OCI-LY3 (cell line): ENCODE measurements at regions not wholly inside any gene's neighbourhood (a gene's known extent, or its start where the extent isn't known, plus 50 kb on each side); places are given as distances from the start of the nearest gene placed in this dataset.

Source experiments
- H2AFZ ChIP-seq: fragments of 200-600, 300-600 bp; shearing (Covaris generic); 2 replicates; pipeline ENCODE4 v1.6.0; 2014; ENCODE audit warnings: antibody characterized with exemption, low read depth, low read length
- H3K27ac ChIP-seq: fragments of 200-600, 300-600 bp; sonication (generic); 2 replicates; pipeline ENCODE4 v1.5.1; 2014; ENCODE audit warnings: mild to moderate bottlenecking, low read length, moderate library complexity, mixed read lengths
- H3K27me3 ChIP-seq: fragments of 200-600, 300-600 bp; sonication (generic); 2 replicates; pipeline ENCODE4 v1.6.1; 2014; ENCODE audit warnings: low read depth, low read length, mixed read lengths
- H3K36me3 ChIP-seq: fragments of 200-600, 300-600 bp; sonication (generic); replicated peaks from 2 replicates; pipeline ENCODE3; 2014; ENCODE audit warnings: low read depth, low read length, mixed read lengths
- H3K4me1 ChIP-seq: fragments of 300-600, 200-600 bp; sonication (generic); 2 replicates; pipeline ENCODE4 v1.6.1; 2014; ENCODE audit warnings: low read length, mixed read lengths
- H3K4me2 ChIP-seq: fragments of 200-600, 300-600 bp; sonication (generic); 2 replicates; pipeline ENCODE4 v1.6.1; 2014; ENCODE audit warnings: low read length, mixed read lengths
- H3K4me3 ChIP-seq: fragments of 300-600, 200-600 bp; sonication (generic); 2 replicates; pipeline ENCODE4 v1.5.1; 2014; ENCODE audit warnings: antibody characterized with exemption, mild to moderate bottlenecking, low read length, moderate library complexity
- H3K79me2 ChIP-seq: fragments of 300-600, 200-600 bp; shearing (Covaris generic); 2 replicates; pipeline ENCODE4 v1.6.1; 2014; ENCODE audit warnings: mild to moderate bottlenecking, low read length, mixed read lengths
- H3K9ac ChIP-seq: fragments of 300-600, 200-600 bp; shearing (Covaris generic); 2 replicates; pipeline ENCODE4 v1.6.0; 2014; ENCODE audit warnings: mild to moderate bottlenecking, low read length, moderate library complexity
- H3K9me3 ChIP-seq: fragments of 200-600, 300-600 bp; shearing (Covaris generic); 2 replicates; pipeline ENCODE4 v1.6.1; 2014; ENCODE audit warnings: low read length, mixed read lengths; ENCODE audit not compliant: insufficient read depth
- H4K20me1 ChIP-seq: fragments of 200-600, 300-600 bp; sonication (generic); 2 replicates; pipeline ENCODE4 v1.6.1; 2016; ENCODE audit warnings: low read length, mixed read lengths; ENCODE audit not compliant: insufficient read depth
- CTCF ChIP-seq: fragments of 200-600, 300-600 bp; sonication (generic); IDR thresholded peaks from 2 replicates; pipeline ENCODE4 v1.5.1; 2014; ENCODE audit warnings: antibody characterized with exemption, low read length, low read depth
- EZH2phosphoT487 ChIP-seq: fragments of 200-600 bp; shearing (Covaris generic); IDR thresholded peaks from 2 replicates; pipeline ENCODE4 v1.6.1; 2018; ENCODE audit warnings: antibody characterized with exemption, mixed run types, low read depth

GRCh38 chr2:67341336-67341735, 55.8 kb upstream of the ETAA1 start:
- Histone ChIP-seq H3K4me1 (no peaks in the 10 kb centered on the region), H2AFZ (no peak overlapping the region), H3K4me3 (no peak overlapping the region), H3K9ac (no peak overlapping the region), H3K4me2 (no peak overlapping the region), H3K9me3 (no peaks in the 10 kb centered on the region), H3K27ac (no peak overlapping the region), H3K79me2 (no peaks in the 10 kb centered on the region), H3K27me3 (no peaks in the 10 kb centered on the region), H3K36me3 (no peaks in the 10 kb centered on the region), H4K20me1 (no peaks in the 10 kb centered on the region)
- no peak for TF ChIP-seq CTCF
- TF ChIP-seq EZH2phosphoT487, result no peak

- Histone ChIP-seq H3K9ac (no peak overlapping the region), H4K20me1 (no peaks in the 10 kb centered on the region), H3K79me2 (no peaks in the 10 kb centered on the region), H3K4me3 (no peak overlapping the region), H3K36me3 (no peaks in the 10 kb centered on the region), H2AFZ (no peak overlapping the region), H3K4me1 (no peaks in the 10 kb centered on the region), H3K27me3 (no peaks in the 10 kb centered on the region), H3K27ac (no peak overlapping the region), H3K4me2 (no peak overlapping the region), H3K9me3 (no peaks in the 10 kb centered on the region)
- TF ChIP-seq EZH2phosphoT487 (no peak), CTCF (no peak)
Measured at GRCh38 chr2:67342394-67342793, 54.7 kb upstream of the ETAA1 start.

- Histone ChIP-seq H3K4me3 (no peak overlapping the region), H2AFZ (no peak overlapping the region)
- no peak for TF ChIP-seq CTCF
- TF ChIP-seq EZH2phosphoT487, result no peak
Measured at GRCh38 chr2:67346718-67347407, 50.3 kb upstream of the ETAA1 start.

More at GRCh38 chr2:67346718-67347407, 50.3 kb upstream of the ETAA1 start:
- no peaks in the 10 kb centered on the region for H4K20me1 ChIP-seq
- no peak overlapping the region for H3K27ac ChIP-seq
- no peaks in the 10 kb centered on the region for H3K4me1 ChIP-seq
- no peak overlapping the region for H3K9ac ChIP-seq
- no peaks in the 10 kb centered on the region for H3K27me3 ChIP-seq
- H3K9me3 ChIP-seq, result no peaks in the 10 kb centered on the region
- no peak overlapping the region for H3K4me2 ChIP-seq
- H3K36me3 ChIP-seq, result no peaks in the 10 kb centered on the region
- H3K79me2 ChIP-seq, result no peaks in the 10 kb centered on the region
